ENCODE measurements at regions not wholly inside any gene's neighbourhood (a gene's known extent, or its start where the extent isn't known, plus 50 kb on each side); places are given as distances from the start of the nearest gene placed in this dataset.

DNA sequence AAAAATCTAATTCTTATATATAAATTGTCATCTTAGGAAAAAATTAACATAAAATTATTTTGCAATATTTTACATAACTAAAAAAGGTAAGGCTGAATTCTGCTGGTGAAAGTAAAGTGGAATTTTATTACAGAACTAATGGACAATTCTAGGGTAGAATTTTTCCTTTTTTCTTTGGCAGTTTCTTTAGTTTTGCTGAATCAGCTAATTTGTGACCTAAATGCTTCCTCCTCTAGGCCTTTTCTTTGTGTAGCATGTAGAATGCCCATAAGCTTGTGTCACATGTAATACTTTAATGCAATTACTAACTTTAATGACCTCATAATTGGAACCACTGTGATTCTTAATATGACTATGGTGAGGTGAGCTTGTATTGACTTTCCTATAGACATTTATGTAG is 1378.4 kb upstream of the ADGRL4 start:
- TF ChIP-seq HINFP (CRISPR knock-in tag; IDR thresholded peaks at IDR 0.05; ENCODE audit: low read depth) (no peak), RAD21 (CRISPR knock-in tag; IDR thresholded peaks at IDR 0.05) (no peak), ZSCAN30 (CRISPR knock-in tag; IDR thresholded peaks at IDR 0.05) (no peak), ZNF296 (CRISPR knock-in tag; conservative IDR thresholded peaks at IDR 0.05) (no peak)
- TF ChIP-seq, protein P1, sequence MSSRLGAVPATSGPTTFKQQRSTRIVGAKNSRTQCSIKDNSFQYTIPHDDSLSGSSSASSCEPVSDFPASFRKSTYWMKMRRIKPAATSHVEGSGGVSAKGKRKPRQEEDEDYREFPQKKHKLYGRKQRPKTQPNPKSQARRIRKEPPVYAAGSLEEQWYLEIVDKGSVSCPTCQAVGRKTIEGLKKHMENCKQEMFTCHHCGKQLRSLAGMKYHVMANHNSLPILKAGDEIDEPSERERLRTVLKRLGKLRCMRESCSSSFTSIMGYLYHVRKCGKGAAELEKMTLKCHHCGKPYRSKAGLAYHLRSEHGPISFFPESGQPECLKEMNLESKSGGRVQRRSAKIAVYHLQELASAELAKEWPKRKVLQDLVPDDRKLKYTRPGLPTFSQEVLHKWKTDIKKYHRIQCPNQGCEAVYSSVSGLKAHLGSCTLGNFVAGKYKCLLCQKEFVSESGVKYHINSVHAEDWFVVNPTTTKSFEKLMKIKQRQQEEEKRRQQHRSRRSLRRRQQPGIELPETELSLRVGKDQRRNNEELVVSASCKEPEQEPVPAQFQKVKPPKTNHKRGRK (CRISPR knock-in tag; IDR thresholded peaks at IDR 0.05) = no peak
- TF ChIP-seq, protein P2, sequence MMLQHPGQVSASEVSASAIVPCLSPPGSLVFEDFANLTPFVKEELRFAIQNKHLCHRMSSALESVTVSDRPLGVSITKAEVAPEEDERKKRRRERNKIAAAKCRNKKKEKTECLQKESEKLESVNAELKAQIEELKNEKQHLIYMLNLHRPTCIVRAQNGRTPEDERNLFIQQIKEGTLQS (CRISPR knock-in tag; IDR thresholded peaks at IDR 0.05) = no peak

Data from HepG2 (cell line).